ENCODE measurements at regions not wholly inside any gene's neighbourhood (a gene's known extent, or its start where the extent isn't known, plus 50 kb on each side); places are given as distances from the start of the nearest gene placed in this dataset.

DNA sequence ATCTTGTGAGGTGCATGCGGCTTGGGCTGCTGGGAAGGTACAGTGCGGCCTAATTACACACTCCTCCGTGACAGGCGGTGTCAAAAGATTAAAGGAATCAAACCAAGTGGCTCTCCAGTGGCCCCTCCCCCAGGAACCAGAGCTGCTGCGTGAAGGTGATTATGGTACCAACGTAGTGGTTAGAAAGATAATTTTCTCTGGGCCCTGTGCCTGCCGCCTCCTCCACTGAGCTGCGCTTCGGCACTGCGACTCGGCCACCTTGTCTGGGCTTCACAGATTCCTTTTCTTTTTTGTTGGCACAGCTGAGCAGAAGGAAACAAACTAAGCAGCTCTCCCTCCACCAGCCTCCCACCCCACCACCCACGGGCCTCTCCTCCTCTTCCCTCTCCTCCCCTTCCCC lies 113.2 kb upstream of the SDK2 start:
- DNase-seq: no peak

DNA sequence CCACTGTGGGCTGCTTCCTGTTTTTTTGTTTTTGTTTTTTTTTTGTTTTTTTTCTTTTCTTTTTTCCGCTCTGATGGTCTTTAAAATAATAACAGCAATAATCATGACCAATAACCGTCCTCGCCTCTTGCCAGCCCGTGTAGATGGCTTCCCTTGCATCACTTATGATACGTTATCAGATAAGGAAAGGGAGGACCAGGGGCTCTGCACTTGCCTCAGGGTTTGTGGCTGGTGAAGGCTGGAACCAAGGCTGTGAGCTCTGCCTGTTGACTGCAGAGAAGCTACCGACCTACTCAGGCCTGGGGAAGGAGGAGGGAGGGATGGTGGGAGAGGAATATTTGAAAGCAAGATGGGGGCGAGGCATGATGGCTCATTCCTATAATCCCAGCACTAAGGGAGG lies 114.0 kb upstream of the SDK2 start:
- DNase-seq: no peak

GRCh38 chr17:73759324-73759723 lies 115.1 kb upstream of the SDK2 start:
- no peak for DNase-seq

GRCh38 chr17:73759734-73760438 lies 115.6 kb upstream of the SDK2 start:
- DNase-seq: no peak

GRCh38 chr17:73760439-73760758 lies 116.2 kb upstream of the SDK2 start:
- DNase-seq: no peak

DNA sequence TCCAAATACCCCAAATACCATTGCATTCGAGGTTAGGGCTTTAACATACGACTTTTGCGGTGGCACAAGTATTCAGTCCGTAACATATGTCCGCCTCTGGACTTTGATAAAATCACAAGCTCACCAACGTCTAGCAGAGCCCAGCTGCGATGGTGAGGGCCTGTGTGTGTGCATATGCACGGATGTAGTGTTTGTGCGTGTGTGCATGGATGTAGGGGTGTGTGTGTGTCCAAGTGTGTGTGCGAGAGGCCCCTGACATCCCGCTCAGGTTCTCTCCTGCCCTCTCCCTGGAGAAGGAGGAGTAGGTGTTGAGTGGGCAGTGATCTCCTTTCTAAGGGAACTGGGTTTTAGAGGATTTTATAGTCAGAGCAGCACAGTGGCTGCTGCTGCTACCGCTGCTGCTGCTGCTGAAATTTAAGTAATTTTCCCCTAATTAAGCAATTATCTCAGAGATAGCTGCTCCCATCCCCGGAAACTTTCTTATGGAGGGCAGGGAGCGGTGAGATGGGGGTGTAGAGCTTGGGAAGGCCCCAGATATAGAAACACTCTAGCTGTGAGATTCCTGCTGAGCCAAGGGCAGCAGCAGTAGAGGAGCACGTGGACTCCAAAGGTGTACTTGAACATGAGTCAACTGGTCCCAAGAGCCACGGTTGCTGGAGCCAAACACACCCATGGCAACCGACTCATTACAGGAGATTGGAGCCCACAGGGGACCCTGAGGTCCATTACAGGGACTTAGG lies 121.7 kb upstream of the SDK2 start:
- DNase-seq: no peak

GRCh38 chr17:73767696-73768095 lies 123.5 kb upstream of the SDK2 start:
- DNase-seq: no peak

- DNase-seq: no peak
These were observed 124.4 kb upstream of the SDK2 start for GRCh38 chr17:73768691-73769090.

DNA sequence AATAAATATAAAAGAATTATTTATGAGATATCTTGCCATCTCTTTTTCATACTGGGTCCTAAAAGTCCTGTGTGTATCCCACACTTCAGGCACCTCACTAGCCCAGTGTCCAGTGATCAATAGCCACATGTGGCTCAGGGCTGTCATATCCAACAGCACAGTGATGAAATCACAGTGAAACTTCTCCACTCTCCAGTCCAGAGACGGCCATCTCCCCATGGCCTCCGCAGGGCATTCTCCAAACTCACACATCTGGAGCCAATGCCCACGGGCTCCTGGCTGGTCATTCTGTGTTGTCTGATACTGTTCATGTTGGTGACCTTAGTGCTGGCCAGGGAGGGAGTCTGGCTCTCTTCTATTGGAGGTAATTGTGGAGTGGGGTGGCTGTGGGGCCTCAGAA lies 125.2 kb upstream of the SDK2 start:
- DNase-seq: no peak

GRCh38 chr17:73770115-73770848 lies 126.0 kb upstream of the SDK2 start:
- no peak for DNase-seq

- no peak for DNase-seq
These were observed 126.6 kb upstream of the SDK2 start for GRCh38 chr17:73770849-73771229.

GRCh38 chr17:73772107-73772705 lies 128.0 kb upstream of the SDK2 start:
- DNase-seq: no peak

DNA sequence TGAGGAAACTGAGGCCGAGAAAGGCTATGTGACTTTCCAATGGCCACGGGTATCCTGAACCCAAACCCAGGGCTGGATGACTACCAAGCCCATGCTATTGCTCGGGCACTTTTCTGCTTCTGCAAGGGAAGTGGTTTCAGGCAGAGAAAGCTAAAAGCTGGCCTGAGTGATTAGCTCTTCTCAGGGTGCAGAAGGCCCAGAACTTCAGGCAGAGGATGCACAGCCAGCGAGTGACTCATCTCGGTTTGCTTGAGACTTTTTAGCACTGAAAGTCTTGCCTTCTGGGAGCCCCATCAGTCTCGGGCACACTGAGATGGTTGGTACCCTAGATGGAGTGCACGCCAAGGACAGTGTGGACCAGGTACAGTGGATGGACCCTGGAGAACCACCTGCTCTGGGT lies 129.5 kb upstream of the SDK2 start:
- DNase-seq: no peak

DNA sequence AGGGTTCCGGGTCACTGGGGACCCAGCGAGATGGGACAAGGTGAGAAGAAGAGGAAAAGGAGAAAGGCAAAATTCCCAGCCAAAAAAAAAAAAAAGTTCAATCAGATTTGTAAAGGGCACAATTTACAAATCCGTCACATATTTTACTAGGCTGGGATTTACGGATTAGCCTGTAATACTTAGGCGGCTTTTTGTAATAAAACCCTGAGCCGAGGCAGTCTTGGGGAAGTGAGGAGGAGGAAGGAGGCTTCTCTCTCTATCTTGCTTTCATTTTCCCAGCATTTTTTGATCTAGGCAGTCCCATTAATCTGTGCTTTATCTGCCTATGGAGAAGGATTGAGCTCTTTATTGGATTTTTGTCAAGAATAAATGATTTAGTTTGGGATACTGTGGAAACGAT lies 130.6 kb upstream of the SDK2 start:
- no peak for DNase-seq

GRCh38 chr17:73776351-73777130 lies 132.3 kb upstream of the SDK2 start:
- no peak for DNase-seq

DNA sequence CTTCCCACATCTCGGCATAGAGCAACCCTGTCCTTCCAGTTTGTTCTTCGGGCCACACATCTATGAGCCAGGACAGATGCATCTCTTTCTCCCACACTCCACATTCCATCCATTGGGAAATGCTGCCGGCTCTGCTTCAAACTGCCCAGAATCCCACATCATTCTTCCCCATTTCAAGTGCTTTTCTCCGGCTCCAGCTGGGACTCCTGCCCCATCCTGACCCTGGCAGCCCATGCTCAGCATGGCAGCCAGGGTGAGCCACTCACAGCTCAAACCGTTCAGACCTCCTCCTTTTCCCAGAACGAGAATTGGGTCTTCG lies 132.8 kb upstream of the SDK2 start:
- DNase-seq: no peak

- DNase-seq: no peak
These were observed 138.0 kb upstream of the SDK2 start for GRCh38 chr17:73782231-73782630.

- DNase-seq: no peak
These were observed 138.6 kb upstream of the SDK2 start for GRCh38 chr17:73782641-73783381.

- DNase-seq: no peak
These were observed 139.1 kb upstream of the SDK2 start for GRCh38 chr17:73783382-73783766.

- DNase-seq: no peak
These were observed 139.8 kb upstream of the SDK2 start for GRCh38 chr17:73783945-73784603.

DNA sequence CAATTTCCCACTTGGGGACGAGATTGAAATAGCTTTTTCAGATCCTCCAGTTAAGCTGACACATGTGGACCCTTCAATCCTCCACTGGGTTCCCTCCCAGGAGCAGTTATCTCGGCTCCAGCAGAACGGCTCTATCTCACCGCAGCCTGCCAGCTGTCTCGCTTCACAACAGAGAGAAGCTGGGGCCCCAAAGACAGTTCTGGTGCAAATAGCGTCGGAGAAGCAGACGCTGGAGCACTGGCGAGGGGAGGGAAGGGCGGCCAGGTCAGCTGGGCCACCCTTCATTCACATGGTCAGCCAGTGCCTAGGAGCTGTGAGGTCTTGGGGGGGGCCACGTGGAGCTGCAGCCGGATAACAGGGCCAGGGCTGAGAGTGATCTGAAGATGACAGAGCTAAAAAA lies 141.3 kb upstream of the SDK2 start:
- DNase-seq: no peak

Data from stimulated activated CD4-positive, alpha-beta T cell treated with anti-CD3 and anti-CD28 coated beads, Interleukin-1b, Interleukin-23, amount 100 ng/mL, for 48 hours (primary cell).